ENCODE measurements at regions not wholly inside any gene's neighbourhood (a gene's known extent, or its start where the extent isn't known, plus 50 kb on each side); places are given as distances from the start of the nearest gene placed in this dataset.

DNA sequence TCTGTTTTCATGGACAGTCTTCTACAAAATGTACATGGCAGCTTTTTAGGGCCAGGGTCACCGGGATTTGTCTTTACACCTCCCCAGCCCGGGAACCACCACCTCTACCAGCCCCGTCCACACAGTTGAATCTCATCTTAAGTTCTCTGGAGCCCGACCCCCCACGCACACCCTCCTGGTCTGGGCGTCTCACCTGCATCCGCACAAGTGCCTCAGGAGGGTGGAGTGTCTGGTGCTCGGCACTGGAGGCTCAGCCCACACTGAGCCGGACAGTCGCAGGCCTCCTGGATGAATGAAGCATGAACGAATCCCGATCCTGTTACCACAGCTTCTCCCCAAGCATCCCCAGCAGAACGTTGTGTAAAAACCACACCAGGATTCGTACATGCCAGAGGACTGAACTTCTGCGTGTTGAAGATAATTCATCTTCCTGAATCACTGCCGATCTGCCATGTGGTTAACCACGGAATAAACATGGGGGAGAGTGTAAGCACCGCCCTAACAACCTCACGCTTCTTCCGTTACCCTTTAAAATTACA, 162.0 kb downstream of the RTP5 start:
- TF ChIP-seq POLR2A (IDR thresholded peaks at IDR 0.05; ENCODE audit: extremely low read depth, insufficient read length) (no peak), MYC (IDR thresholded peaks at IDR 0.05; ENCODE audit: low read depth, low read length) (peak; percentile 52; the same call in 1 of the 2 replicates)
- TF ChIP-seq, protein P1, sequence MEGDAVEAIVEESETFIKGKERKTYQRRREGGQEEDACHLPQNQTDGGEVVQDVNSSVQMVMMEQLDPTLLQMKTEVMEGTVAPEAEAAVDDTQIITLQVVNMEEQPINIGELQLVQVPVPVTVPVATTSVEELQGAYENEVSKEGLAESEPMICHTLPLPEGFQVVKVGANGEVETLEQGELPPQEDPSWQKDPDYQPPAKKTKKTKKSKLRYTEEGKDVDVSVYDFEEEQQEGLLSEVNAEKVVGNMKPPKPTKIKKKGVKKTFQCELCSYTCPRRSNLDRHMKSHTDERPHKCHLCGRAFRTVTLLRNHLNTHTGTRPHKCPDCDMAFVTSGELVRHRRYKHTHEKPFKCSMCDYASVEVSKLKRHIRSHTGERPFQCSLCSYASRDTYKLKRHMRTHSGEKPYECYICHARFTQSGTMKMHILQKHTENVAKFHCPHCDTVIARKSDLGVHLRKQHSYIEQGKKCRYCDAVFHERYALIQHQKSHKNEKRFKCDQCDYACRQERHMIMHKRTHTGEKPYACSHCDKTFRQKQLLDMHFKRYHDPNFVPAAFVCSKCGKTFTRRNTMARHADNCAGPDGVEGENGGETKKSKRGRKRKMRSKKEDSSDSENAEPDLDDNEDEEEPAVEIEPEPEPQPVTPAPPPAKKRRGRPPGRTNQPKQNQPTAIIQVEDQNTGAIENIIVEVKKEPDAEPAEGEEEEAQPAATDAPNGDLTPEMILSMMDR (IDR thresholded peaks at IDR 0.05; ENCODE audit: low read depth, low read length) = no peak
- TF ChIP-seq, protein P2, sequence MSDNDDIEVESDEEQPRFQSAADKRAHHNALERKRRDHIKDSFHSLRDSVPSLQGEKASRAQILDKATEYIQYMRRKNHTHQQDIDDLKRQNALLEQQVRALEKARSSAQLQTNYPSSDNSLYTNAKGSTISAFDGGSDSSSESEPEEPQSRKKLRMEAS (IDR thresholded peaks at IDR 0.05; ENCODE audit: low read depth, low read length) = peak; percentile 67
- DNase-seq (ENCODE audit: low read depth) = peak; percentile 75

DNA sequence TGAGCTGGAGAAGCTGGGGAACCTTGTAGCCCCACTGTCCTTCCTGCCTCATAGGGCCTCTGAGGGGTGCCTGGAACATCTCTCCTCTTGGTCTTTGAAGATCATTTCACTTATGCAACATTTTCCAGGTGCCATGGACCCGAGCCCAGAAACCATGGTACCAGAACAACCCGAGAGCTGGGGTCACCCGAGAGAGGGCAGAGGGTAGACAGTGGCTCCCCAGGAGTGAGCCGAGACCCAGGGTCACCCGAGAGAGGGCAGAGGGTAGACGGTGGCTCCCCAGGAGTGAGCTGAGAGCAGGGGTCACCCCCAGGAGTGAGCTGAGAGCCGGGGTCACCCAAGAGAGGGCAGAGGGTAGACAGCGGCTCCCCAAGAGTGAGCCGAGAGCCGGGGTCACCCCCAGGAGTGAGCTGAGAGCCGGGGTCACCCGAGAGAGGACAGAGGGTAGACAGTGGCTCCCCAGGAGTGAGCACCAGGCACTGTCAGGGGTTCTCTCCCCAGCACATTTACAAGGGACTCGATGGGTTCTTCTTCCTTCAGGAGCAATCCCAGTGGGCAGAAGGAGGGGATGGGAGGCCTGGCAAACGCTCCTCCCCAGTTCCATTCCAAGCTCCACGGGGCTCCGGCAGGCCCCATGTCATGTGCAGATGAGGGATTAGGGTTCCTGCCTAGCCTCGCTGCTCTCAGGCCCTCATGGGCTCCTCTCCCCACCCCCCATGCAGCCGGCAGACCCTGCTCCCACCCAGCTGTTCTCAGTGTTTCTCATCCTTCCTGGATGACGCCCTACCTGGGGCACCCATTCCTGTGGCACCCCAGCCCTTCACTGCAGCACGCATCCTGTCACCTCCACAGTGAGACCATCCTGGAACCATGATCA, 163.5 kb downstream of the RTP5 start:
- no peak for DNase-seq (ENCODE audit: low read depth)
- TF ChIP-seq POLR2A (IDR thresholded peaks at IDR 0.05; ENCODE audit: extremely low read depth, insufficient read length) (no peak), MYC (IDR thresholded peaks at IDR 0.05; ENCODE audit: low read depth, low read length) (no peak)
- TF ChIP-seq, protein P1 (IDR thresholded peaks at IDR 0.05; ENCODE audit: low read depth, low read length) = no peak
- no peak overlapping the region for H3K4me3 ChIP-seq (ENCODE audit: low read depth, low read length)

More for the DNA sequence above, 162.0 kb downstream of the RTP5 start:
- H3K4me3 ChIP-seq (ENCODE audit: low read depth, low read length) = no peak overlapping the region

DNA sequence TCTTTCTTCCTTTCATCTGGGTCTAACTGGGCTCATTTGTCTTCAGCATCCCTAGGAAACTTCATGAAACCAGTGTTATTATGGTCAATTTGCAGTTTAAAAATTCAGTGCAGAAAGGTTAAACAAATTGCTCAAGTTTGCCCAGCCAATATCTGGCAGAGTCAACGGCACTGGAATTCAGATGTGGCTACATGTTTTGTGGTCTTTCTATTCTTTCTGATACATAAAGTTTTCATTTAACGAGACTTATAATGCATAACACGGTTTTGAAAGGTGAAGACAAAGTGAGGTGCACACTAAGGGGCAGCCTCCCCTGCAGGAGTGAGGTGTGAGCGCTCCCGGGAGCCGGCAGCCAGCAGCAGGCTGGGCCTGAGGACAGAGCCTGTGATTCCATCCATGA, 164.6 kb downstream of the RTP5 start:
- no peak for DNase-seq (ENCODE audit: low read depth)
- H3K4me3 ChIP-seq (ENCODE audit: low read depth, low read length) = no peak overlapping the region
- TF ChIP-seq MYC (IDR thresholded peaks at IDR 0.05; ENCODE audit: low read depth, low read length) = no peak
- TF ChIP-seq, protein P1 (IDR thresholded peaks at IDR 0.05; ENCODE audit: low read depth, low read length) = no peak
- TF ChIP-seq, protein P2 (IDR thresholded peaks at IDR 0.05; ENCODE audit: low read depth, low read length) = no peak
- TF ChIP-seq POLR2A (IDR thresholded peaks at IDR 0.05; ENCODE audit: extremely low read depth, insufficient read length) = no peak

DNA sequence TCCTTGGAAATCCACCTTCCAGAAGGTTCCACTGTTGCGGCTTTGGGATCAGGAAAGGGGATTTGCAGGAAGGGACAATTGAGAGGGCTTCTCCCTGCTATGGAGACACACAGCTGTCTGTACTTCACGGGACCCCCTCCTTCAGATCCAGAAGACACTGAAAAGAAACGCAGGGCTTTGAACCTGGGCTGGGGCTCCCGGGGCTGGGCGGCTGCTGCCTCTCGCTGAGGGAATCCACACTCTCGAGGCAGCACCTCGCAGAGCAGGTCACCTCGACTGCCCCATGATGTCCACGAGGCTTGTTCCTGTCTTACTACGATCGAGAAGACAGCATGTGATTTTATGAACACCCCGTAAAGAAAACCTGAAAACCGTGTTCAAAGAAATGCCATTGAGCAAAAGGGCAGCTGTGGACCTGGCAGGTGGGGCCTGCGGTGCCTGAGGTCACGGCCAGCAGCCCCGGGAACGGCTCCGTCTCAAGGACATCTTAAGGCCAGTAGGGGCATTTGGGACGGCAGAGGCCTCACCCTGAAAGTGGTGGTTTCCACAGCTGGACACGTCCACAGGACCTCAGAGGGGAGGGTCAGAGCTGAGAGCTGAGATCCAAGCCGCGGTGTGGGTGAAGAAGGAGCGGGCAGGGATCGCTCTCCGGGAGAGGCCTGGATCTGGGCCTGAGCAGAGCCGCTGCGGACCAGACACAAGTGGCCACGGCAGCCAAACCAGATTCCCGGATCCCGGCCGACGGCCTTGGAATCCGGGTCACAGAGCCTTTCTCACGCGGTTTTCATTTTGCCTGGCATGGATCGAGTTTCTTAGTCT, 165.7 kb downstream of the RTP5 start:
- TF ChIP-seq, protein P2 (IDR thresholded peaks at IDR 0.05; ENCODE audit: low read depth, low read length) = no peak
- TF ChIP-seq, protein P1 (IDR thresholded peaks at IDR 0.05; ENCODE audit: low read depth, low read length) = no peak
- TF ChIP-seq POLR2A (IDR thresholded peaks at IDR 0.05; ENCODE audit: extremely low read depth, insufficient read length) = no peak
- TF ChIP-seq MYC (IDR thresholded peaks at IDR 0.05; ENCODE audit: low read depth, low read length) = no peak
- DNase-seq (ENCODE audit: low read depth) = no peak
- no peak overlapping the region for H3K4me3 ChIP-seq (ENCODE audit: low read depth, low read length)

DNA sequence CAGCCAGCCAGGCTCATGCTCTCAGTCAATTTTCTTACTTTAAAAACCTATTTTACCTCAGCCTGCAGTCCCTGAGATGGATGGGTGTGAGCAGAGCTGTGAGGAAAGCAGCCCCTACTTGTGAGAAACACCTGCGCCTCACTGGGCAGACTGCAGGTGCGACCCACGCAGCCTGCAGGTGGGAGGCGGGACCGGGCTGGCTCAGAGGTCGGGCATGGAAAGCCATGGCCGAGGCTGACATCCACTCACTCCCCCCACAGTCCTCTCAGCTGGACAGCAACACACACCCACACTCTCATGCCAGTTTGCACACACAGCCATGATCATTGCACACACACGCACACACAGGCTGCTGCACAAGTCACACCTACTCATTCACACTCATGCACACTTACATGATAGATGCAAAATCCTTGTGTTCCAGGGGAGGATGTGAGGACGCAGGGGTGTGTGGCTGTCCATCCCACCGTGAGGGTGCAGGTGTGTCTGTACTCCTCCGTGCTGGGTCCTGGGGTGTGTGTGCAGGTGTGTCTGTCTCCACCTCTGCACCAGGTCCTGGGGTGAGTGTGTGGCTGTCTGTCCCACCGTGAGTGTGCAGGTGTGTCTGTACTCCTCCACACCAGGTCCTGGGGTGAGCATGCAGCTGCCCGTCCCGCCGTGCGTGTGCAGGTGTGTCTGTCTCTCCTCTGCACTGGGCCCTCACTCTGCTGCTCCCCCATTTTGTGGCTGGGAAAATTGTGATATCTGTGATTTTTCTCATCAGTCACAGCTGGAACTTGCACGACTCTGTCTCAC, 166.5 kb downstream of the RTP5 start:
- TF ChIP-seq, protein P2 (IDR thresholded peaks at IDR 0.05; ENCODE audit: low read depth, low read length) = no peak
- TF ChIP-seq, protein P1 (IDR thresholded peaks at IDR 0.05; ENCODE audit: low read depth, low read length) = no peak
- DNase-seq (ENCODE audit: low read depth) = no peak
- no peak overlapping the region for H3K4me3 ChIP-seq (ENCODE audit: low read depth, low read length)
